22Rv1 (cell line): ENCODE measurements at regions not wholly inside any gene's neighbourhood (a gene's known extent, or its start where the extent isn't known, plus 50 kb on each side); places are given as distances from the start of the nearest gene placed in this dataset.

Experiments used
- ZFX ChIP-seq: fragments of 450-650 bp; IDR thresholded peaks from 2 replicates; pipeline ENCODE4 v1.6.1; 2017; ENCODE audit warnings: antibody characterized with exemption, borderline replicate concordance
- TF ChIP-seq, protein P1 (sequence below): fragments of 450-650 bp; IDR thresholded peaks from 2 replicates; pipeline ENCODE4 v1.5.1; 2017; ENCODE audit warnings: mild to moderate bottlenecking

- TF ChIP-seq, protein P1, sequence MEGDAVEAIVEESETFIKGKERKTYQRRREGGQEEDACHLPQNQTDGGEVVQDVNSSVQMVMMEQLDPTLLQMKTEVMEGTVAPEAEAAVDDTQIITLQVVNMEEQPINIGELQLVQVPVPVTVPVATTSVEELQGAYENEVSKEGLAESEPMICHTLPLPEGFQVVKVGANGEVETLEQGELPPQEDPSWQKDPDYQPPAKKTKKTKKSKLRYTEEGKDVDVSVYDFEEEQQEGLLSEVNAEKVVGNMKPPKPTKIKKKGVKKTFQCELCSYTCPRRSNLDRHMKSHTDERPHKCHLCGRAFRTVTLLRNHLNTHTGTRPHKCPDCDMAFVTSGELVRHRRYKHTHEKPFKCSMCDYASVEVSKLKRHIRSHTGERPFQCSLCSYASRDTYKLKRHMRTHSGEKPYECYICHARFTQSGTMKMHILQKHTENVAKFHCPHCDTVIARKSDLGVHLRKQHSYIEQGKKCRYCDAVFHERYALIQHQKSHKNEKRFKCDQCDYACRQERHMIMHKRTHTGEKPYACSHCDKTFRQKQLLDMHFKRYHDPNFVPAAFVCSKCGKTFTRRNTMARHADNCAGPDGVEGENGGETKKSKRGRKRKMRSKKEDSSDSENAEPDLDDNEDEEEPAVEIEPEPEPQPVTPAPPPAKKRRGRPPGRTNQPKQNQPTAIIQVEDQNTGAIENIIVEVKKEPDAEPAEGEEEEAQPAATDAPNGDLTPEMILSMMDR: no peak
- no peak for TF ChIP-seq ZFX
Measured at GRCh38 chrY:15286572-15286971, 762.2 kb downstream of the NLGN4Y start.
